Glomerular endothelial cell (primary cell): ENCODE measurements at regions not wholly inside any gene's neighbourhood (a gene's known extent, or its start where the extent isn't known, plus 50 kb on each side); places are given as distances from the start of the nearest gene placed in this dataset.
A peak's percentile ranks its signal among the peaks of the same experiment; 100 is the strongest.

Experiments
- DNase-seq: peaks from one replicate; pipeline ENCODE4 v3.0.0-alpha.2; 2011; ENCODE audit warnings: low read depth, low spot score; ENCODE audit errors: extremely low read depth

- DNase-seq: no peak
Measured at GRCh38 chr3:99384596-99384995, 253.8 kb upstream of the COL8A1 start.

- DNase-seq: no peak
Measured at GRCh38 chr3:99376926-99377325, 261.5 kb upstream of the COL8A1 start.

GRCh38 chr3:99373846-99374210 lies 264.6 kb upstream of the COL8A1 start:
- DNase-seq: no peak

- DNase-seq: no peak
Measured at GRCh38 chr3:99373088-99373845, 265.1 kb upstream of the COL8A1 start.

- DNase-seq: no peak
Measured at GRCh38 chr3:99366663-99367429, 271.5 kb upstream of the COL8A1 start.

GRCh38 chr3:99365979-99366378 lies 272.4 kb upstream of the COL8A1 start:
- DNase-seq: peak; percentile 5

GRCh38 chr3:99365396-99365795 lies 273.0 kb upstream of the COL8A1 start:
- no peak for DNase-seq

GRCh38 chr3:99357131-99357530 lies 281.3 kb upstream of the COL8A1 start:
- no peak for DNase-seq

- no peak for DNase-seq
Measured at GRCh38 chr3:99356696-99357095, 281.7 kb upstream of the COL8A1 start.

- DNase-seq: peak; percentile 78
Measured at GRCh38 chr3:99355465-99355864, 282.9 kb upstream of the COL8A1 start.

GRCh38 chr3:99352811-99353210 lies 285.6 kb upstream of the COL8A1 start:
- DNase-seq: no peak

GRCh38 chr3:99351122-99351521 lies 287.3 kb upstream of the COL8A1 start:
- no peak for DNase-seq

GRCh38 chr3:99348451-99348850 lies 289.9 kb upstream of the COL8A1 start:
- no peak for DNase-seq

GRCh38 chr3:99344216-99344615 lies 294.2 kb upstream of the COL8A1 start:
- no peak for DNase-seq

- DNase-seq: no peak
Measured at GRCh38 chr3:99342383-99342782, 296.0 kb upstream of the COL8A1 start.

GRCh38 chr3:99339222-99339621 lies 299.2 kb upstream of the COL8A1 start:
- DNase-seq: no peak

GRCh38 chr3:99332718-99333117 lies 305.7 kb upstream of the COL8A1 start:
- DNase-seq: no peak

- DNase-seq: no peak
Measured at GRCh38 chr3:99332276-99332675, 306.1 kb upstream of the COL8A1 start.

GRCh38 chr3:99330924-99331532 lies 307.4 kb upstream of the COL8A1 start:
- DNase-seq: no peak

- no peak for DNase-seq
Measured at GRCh38 chr3:99330281-99330680, 308.1 kb upstream of the COL8A1 start.

GRCh38 chr3:99325402-99325801 lies 313.0 kb upstream of the COL8A1 start:
- DNase-seq: no peak

- DNase-seq: no peak
Measured at GRCh38 chr3:99324636-99325203, 313.7 kb upstream of the COL8A1 start.
